Upper lobe of left lung (tissue), 4 donors: ENCODE measurements at regions not wholly inside any gene's neighbourhood (a gene's known extent, or its start where the extent isn't known, plus 50 kb on each side); places are given as distances from the start of the nearest gene placed in this dataset.

Experiments used
- EP300 ChIP-seq, 4 donors: sonication (generic); formaldehyde crosslinking; IDR thresholded peaks; one replicate each; pipeline ENCODE4 v1.5.1; 2017; ENCODE audit warnings: antibody characterized with exemption in 4 of 4, control low read depth in 2 of 4
- POLR2A ChIP-seq, 4 donors: fragments of 450-650 bp; IDR thresholded peaks; one replicate each; pipeline ENCODE4 v1.5.1; 2016 to 2017; ENCODE audit warnings: antibody characterized with exemption in 4 of 4, mild to moderate bottlenecking in 2 of 4
- TF ChIP-seq, protein P1 (sequence below), 6 experiments: fragments of 450-650 bp in 4 of 6; fragments of 200-600 bp in 2 of 6; sonication (generic) in 2 of 6; IDR thresholded peaks; one replicate each; pipeline ENCODE4 v1.5.1; 2016 to 2019; ENCODE audit warnings: antibody characterized with exemption in 6 of 6

DNA sequence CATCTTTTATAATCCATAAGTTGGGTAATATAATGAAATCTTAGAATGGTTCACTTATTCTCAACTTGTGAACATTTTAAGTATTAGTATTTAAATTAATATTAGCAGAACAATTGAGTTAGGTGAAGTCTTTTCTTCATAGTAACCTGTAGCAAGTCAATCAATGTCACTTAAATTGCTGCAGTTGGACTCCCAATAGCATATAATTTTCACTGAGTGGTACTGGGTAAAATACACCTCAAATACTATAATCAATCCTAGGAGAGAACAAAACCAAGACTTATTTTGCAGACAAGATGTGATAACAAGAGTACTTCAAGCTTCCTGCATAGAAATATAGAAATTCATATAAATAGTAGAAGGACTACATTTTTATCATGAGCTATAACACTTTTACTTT is 677.9 kb upstream of the LRRN3 start:
- TF ChIP-seq POLR2A (IDR thresholded peaks at IDR 0.05) (no peak), EP300 (IDR thresholded peaks at IDR 0.05) (no peak)
- TF ChIP-seq, protein P1, sequence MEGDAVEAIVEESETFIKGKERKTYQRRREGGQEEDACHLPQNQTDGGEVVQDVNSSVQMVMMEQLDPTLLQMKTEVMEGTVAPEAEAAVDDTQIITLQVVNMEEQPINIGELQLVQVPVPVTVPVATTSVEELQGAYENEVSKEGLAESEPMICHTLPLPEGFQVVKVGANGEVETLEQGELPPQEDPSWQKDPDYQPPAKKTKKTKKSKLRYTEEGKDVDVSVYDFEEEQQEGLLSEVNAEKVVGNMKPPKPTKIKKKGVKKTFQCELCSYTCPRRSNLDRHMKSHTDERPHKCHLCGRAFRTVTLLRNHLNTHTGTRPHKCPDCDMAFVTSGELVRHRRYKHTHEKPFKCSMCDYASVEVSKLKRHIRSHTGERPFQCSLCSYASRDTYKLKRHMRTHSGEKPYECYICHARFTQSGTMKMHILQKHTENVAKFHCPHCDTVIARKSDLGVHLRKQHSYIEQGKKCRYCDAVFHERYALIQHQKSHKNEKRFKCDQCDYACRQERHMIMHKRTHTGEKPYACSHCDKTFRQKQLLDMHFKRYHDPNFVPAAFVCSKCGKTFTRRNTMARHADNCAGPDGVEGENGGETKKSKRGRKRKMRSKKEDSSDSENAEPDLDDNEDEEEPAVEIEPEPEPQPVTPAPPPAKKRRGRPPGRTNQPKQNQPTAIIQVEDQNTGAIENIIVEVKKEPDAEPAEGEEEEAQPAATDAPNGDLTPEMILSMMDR (IDR thresholded peaks at IDR 0.05), result no peak
